ENCODE measurements at regions not wholly inside any gene's neighbourhood (a gene's known extent, or its start where the extent isn't known, plus 50 kb on each side); places are given as distances from the start of the nearest gene placed in this dataset.

- TF ChIP-seq CTCF (IDR thresholded peaks at IDR 0.05; ENCODE audit: insufficient read depth, low read length) (no peak), POLR2AphosphoS5 (IDR thresholded peaks at IDR 0.05; ENCODE audit: low read depth) (no peak), REST (IDR thresholded peaks at IDR 0.05; ENCODE audit: insufficient replicate concordance, low read depth) (no peak)
These were observed 52.1 kb upstream of the BEGAIN start for GRCh38 chr14:100639280-100639679.
